ENCODE measurements at regions not wholly inside any gene's neighbourhood (a gene's known extent, or its start where the extent isn't known, plus 50 kb on each side); places are given as distances from the start of the nearest gene placed in this dataset.

DNA sequence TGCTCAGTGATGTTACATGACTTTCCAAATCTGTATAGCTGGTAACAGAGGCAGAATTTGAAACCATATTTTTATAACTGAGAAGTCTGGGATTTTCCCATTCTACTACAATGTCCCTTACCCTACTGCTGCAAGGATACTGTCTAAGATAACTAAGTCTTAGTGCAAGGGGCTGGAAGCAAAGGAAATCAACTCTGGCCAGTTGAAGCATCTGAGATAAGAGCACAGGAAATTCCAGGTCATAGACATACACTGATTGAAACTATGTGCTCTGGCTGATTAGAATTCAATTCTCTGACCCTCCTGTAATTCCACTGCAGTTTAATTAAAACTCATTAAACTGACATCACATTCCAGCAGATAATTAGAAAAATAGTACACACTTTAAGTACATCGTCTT lies 267.7 kb upstream of the C1orf87 start:
- TF ChIP-seq, protein P1, sequence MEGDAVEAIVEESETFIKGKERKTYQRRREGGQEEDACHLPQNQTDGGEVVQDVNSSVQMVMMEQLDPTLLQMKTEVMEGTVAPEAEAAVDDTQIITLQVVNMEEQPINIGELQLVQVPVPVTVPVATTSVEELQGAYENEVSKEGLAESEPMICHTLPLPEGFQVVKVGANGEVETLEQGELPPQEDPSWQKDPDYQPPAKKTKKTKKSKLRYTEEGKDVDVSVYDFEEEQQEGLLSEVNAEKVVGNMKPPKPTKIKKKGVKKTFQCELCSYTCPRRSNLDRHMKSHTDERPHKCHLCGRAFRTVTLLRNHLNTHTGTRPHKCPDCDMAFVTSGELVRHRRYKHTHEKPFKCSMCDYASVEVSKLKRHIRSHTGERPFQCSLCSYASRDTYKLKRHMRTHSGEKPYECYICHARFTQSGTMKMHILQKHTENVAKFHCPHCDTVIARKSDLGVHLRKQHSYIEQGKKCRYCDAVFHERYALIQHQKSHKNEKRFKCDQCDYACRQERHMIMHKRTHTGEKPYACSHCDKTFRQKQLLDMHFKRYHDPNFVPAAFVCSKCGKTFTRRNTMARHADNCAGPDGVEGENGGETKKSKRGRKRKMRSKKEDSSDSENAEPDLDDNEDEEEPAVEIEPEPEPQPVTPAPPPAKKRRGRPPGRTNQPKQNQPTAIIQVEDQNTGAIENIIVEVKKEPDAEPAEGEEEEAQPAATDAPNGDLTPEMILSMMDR (conservative IDR thresholded peaks at IDR 0.05; ENCODE audit: low read depth, low read length) = no peak
- TF ChIP-seq EZH2 (IDR thresholded peaks at IDR 0.05; ENCODE audit: borderline replicate concordance, low read depth, low read length, poor library complexity, severe bottlenecking) = no peak

Measured in A673 (cell line).